GM12874 (cell line): ENCODE measurements at regions not wholly inside any gene's neighbourhood (a gene's known extent, or its start where the extent isn't known, plus 50 kb on each side); places are given as distances from the start of the nearest gene placed in this dataset.

Experiments
- CTCF ChIP-seq: IDR thresholded peaks from 2 replicates; pipeline ENCODE4 v1.5.1; 2011; ENCODE audit warnings: low read depth, mild to moderate bottlenecking, control low read depth, low read length, moderate library complexity; ENCODE audit not compliant: insufficient read depth

- no peak for TF ChIP-seq CTCF
These were observed 259.5 kb downstream of the MREG start for GRCh38 chr2:215753808-215754207.

- no peak for TF ChIP-seq CTCF
These were observed 260.4 kb downstream of the MREG start for GRCh38 chr2:215752991-215753390.

GRCh38 chr2:215752436-215752835, 260.9 kb downstream of the MREG start:
- no peak for TF ChIP-seq CTCF

GRCh38 chr2:215751911-215752272, 261.5 kb downstream of the MREG start:
- TF ChIP-seq CTCF = no peak

GRCh38 chr2:215751200-215751910, 262.0 kb downstream of the MREG start:
- no peak for TF ChIP-seq CTCF

- no peak for TF ChIP-seq CTCF
These were observed 262.6 kb downstream of the MREG start for GRCh38 chr2:215750763-215751162.

- no peak for TF ChIP-seq CTCF
These were observed 264.0 kb downstream of the MREG start for GRCh38 chr2:215749092-215749957.
